ENCODE measurements at regions not wholly inside any gene's neighbourhood (a gene's known extent, or its start where the extent isn't known, plus 50 kb on each side); places are given as distances from the start of the nearest gene placed in this dataset.
A peak's percentile ranks its signal among the peaks of the same experiment; 100 is the strongest.

DNA sequence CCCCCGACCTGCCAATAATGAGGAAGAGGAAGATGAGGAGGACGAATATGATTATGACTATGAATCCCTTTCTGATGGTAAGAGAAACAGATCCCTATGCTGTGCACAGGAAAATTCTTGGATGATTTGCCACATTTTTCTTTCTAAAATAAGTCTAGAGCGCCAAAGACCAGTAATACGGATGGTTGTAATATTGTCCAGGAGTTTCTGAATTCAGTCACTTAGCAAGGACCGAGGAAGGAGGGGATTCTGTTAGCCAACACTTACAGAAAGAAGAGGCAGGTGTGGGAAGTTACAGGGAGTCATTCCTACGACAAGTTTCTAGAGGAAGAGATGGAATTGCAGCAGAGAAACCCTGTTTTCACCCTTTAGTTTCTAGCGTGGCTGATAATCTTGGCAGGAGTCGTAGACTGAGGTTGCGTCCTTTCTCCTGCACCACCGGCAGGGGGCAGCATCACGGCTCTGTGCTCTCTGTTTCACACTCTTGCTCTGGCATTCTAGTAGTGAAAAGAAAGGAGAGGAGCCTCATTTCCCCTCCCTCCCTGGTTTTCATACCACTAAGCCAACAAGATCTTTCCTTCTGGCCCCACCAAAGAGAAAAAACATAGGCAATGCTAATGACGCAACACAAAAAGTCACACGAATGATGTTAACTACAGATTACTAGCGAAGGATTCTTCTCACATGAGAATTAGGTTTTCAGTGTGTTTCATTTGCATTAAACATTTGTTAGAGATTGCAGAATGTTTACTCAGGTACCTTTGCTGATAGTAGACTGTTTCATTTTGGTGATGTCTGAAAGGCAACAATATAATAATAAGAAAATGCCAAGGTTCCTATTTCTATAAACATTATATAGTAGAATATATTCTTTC is 82.7 kb downstream of the NOC3L start:
- DNase-seq (ENCODE audit: low read depth in 1 of 2, low spot score in 1 of 2), result peak; percentile 14 to 15

GRCh38 chr10:94281654-94282053 is 81.1 kb downstream of the NOC3L start:
- DNase-seq (ENCODE audit: low read depth in 1 of 2, low spot score in 1 of 2), result no peak

- no peak for DNase-seq (ENCODE audit: low read depth in 1 of 2, low spot score in 1 of 2)
These were observed 80.4 kb downstream of the NOC3L start for GRCh38 chr10:94282369-94282768.

All from activated CD4-positive, alpha-beta T cell treated with anti-CD3 and anti-CD28 coated beads, Interleukin-2, amount 50 U/mL, for 24 hours (primary cell).